Skeletal muscle satellite cell (primary cell): ENCODE measurements at regions not wholly inside any gene's neighbourhood (a gene's known extent, or its start where the extent isn't known, plus 50 kb on each side); places are given as distances from the start of the nearest gene placed in this dataset.
"Not testable (repeated sequence)": the region's sequence is repeated elsewhere in the genome, so short reads cannot be mapped to it uniquely, and the experiment has no call there.

ENCODE experiments used
- H3K27me3 ChIP-seq: 2 replicates; pipeline ENCODE4 v1.7.0; 2013; ENCODE audit warnings: low read length; ENCODE audit not compliant: control insufficient read depth, insufficient read depth
- H3K36me3 ChIP-seq: 2 replicates; pipeline ENCODE4 v1.7.0; 2013; ENCODE audit warnings: mild to moderate bottlenecking, control low read depth, low read length; ENCODE audit not compliant: insufficient read depth
- H3K4me1 ChIP-seq: 2 replicates; pipeline ENCODE4 v1.7.0; 2013; ENCODE audit warnings: low read length; ENCODE audit not compliant: control insufficient read depth, insufficient read depth
- H3K4me2 ChIP-seq: 2 replicates; pipeline ENCODE4 v1.7.0; 2013; ENCODE audit warnings: mild to moderate bottlenecking, low read length
- H3K4me3 ChIP-seq: 2 replicates; pipeline ENCODE4 v1.7.0; 2013; ENCODE audit warnings: low read length
- H3K9ac ChIP-seq: 2 replicates; pipeline ENCODE4 v1.7.0; 2013; ENCODE audit warnings: mild to moderate bottlenecking, low read depth, low read length, moderate library complexity
- H3K9me3 ChIP-seq: replicated peaks from 2 replicates; pipeline ENCODE4 v1.7.0; 2013; ENCODE audit warnings: mild to moderate bottlenecking, control low read depth, low read length

- no peak overlapping the region for H3K9ac ChIP-seq
- H3K36me3 ChIP-seq: no peaks in the 10 kb centered on the region
- H3K9me3 ChIP-seq: no peaks in the 10 kb centered on the region
- H3K4me1 ChIP-seq: peaks cover 25% of the 10 kb centered on the region
- H3K27me3 ChIP-seq: no peaks in the 10 kb centered on the region
- no peak overlapping the region for H3K4me3 ChIP-seq
- H3K4me2 ChIP-seq: no peak overlapping the region
Measured at GRCh38 chr6:3963426-3963825, 114.3 kb downstream of the FAM50B start.

GRCh38 chr6:3965071-3965718 is 113.7 kb downstream of the FAM217A start:
- Histone ChIP-seq H3K4me3 (no peak overlapping the region), H3K36me3 (no peaks in the 10 kb centered on the region), H3K4me2 (no peak overlapping the region), H3K9me3 (no peaks in the 10 kb centered on the region), H3K27me3 (no peaks in the 10 kb centered on the region), H3K4me1 (peaks cover 25% of the 10 kb centered on the region), H3K9ac (no peak overlapping the region)

GRCh38 chr6:3966426-3966825 is 112.5 kb downstream of the FAM217A start:
- no peaks in the 10 kb centered on the region for H3K27me3 ChIP-seq
- H3K4me2 ChIP-seq: no peak overlapping the region
- H3K4me3 ChIP-seq: no peak overlapping the region
- H3K9me3 ChIP-seq: no peaks in the 10 kb centered on the region
- H3K36me3 ChIP-seq: no peaks in the 10 kb centered on the region
- H3K4me1 ChIP-seq: peaks cover 15% of the 10 kb centered on the region
- no peak overlapping the region for H3K9ac ChIP-seq

- H3K36me3 ChIP-seq: no peaks in the 10 kb centered on the region
- no peak overlapping the region for H3K9ac ChIP-seq
- peaks cover 3% of the 10 kb centered on the region for H3K4me1 ChIP-seq
- H3K4me2 ChIP-seq: no peak overlapping the region
- no peaks in the 10 kb centered on the region for H3K27me3 ChIP-seq
- no peak overlapping the region for H3K4me3 ChIP-seq
- no peaks in the 10 kb centered on the region for H3K9me3 ChIP-seq
Measured at GRCh38 chr6:3970097-3970496, 108.8 kb downstream of the FAM217A start.

- not testable (repeated sequence) for H3K36me3 ChIP-seq, H3K9ac ChIP-seq, H3K27me3 ChIP-seq, H3K9me3 ChIP-seq, H3K4me2 ChIP-seq, H3K4me3 ChIP-seq, H3K4me1 ChIP-seq
Measured at GRCh38 chr6:3973152-3973551, 105.8 kb downstream of the FAM217A start.

GRCh38 chr6:3977875-3978711 is 100.8 kb downstream of the FAM217A start:
- Histone ChIP-seq H3K27me3 (no peaks in the 10 kb centered on the region), H3K9me3 (no peaks in the 10 kb centered on the region), H3K4me1 (peaks cover 16% of the 10 kb centered on the region), H3K4me2 (peak overlapping the region; percentile 60), H3K36me3 (no peaks in the 10 kb centered on the region), H3K9ac (peak overlapping the region; percentile 35), H3K4me3 (no peak overlapping the region)

GRCh38 chr6:3978966-3979365 is 100.0 kb downstream of the FAM217A start:
- not testable (repeated sequence) for H3K9me3 ChIP-seq, H3K27me3 ChIP-seq, H3K4me3 ChIP-seq, H3K36me3 ChIP-seq, H3K9ac ChIP-seq
- H3K4me2 ChIP-seq: peak overlapping the region; percentile 60
- H3K4me1 ChIP-seq: peaks cover 16% of the 10 kb centered on the region

- H3K9me3 ChIP-seq: no peaks in the 10 kb centered on the region
- no peak overlapping the region for H3K4me2 ChIP-seq
- no peak overlapping the region for H3K9ac ChIP-seq
- H3K4me3 ChIP-seq: no peak overlapping the region
- no peaks in the 10 kb centered on the region for H3K27me3 ChIP-seq
- no peaks in the 10 kb centered on the region for H3K36me3 ChIP-seq
- peaks cover 21% of the 10 kb centered on the region for H3K4me1 ChIP-seq
Measured at GRCh38 chr6:3981917-3982316, 97.0 kb downstream of the FAM217A start.

GRCh38 chr6:3983778-3984177 is 95.2 kb downstream of the FAM217A start:
- Histone ChIP-seq H3K4me3 (no peak overlapping the region), H3K9me3 (no peaks in the 10 kb centered on the region), H3K9ac (no peak overlapping the region), H3K36me3 (no peaks in the 10 kb centered on the region), H3K4me1 (peaks cover 15% of the 10 kb centered on the region), H3K27me3 (no peaks in the 10 kb centered on the region), H3K4me2 (no peak overlapping the region)

GRCh38 chr6:3984494-3984893 is 94.4 kb downstream of the FAM217A start:
- no peaks in the 10 kb centered on the region for H3K36me3 ChIP-seq
- H3K4me1 ChIP-seq: peaks cover 8% of the 10 kb centered on the region
- no peaks in the 10 kb centered on the region for H3K9me3 ChIP-seq
- H3K27me3 ChIP-seq: no peaks in the 10 kb centered on the region
- H3K4me2 ChIP-seq: no peak overlapping the region
- no peak overlapping the region for H3K4me3 ChIP-seq
- H3K9ac ChIP-seq: no peak overlapping the region

- Histone ChIP-seq H3K4me3 (no peak overlapping the region), H3K27me3 (no peaks in the 10 kb centered on the region), H3K9ac (no peak overlapping the region), H3K4me1 (peaks cover 10% of the 10 kb centered on the region), H3K9me3 (no peaks in the 10 kb centered on the region), H3K36me3 (no peaks in the 10 kb centered on the region), H3K4me2 (no peak overlapping the region)
Measured at GRCh38 chr6:3986241-3986640, 92.7 kb downstream of the FAM217A start.

- Histone ChIP-seq H3K9me3 (no peaks in the 10 kb centered on the region), H3K4me3 (no peak overlapping the region), H3K4me1 (peaks cover 10% of the 10 kb centered on the region), H3K27me3 (no peaks in the 10 kb centered on the region), H3K36me3 (no peaks in the 10 kb centered on the region), H3K4me2 (no peak overlapping the region), H3K9ac (no peak overlapping the region)
Measured at GRCh38 chr6:3987053-3987452, 91.9 kb downstream of the FAM217A start.
